ENCODE measurements at regions not wholly inside any gene's neighbourhood (a gene's known extent, or its start where the extent isn't known, plus 50 kb on each side); places are given as distances from the start of the nearest gene placed in this dataset.

DNA sequence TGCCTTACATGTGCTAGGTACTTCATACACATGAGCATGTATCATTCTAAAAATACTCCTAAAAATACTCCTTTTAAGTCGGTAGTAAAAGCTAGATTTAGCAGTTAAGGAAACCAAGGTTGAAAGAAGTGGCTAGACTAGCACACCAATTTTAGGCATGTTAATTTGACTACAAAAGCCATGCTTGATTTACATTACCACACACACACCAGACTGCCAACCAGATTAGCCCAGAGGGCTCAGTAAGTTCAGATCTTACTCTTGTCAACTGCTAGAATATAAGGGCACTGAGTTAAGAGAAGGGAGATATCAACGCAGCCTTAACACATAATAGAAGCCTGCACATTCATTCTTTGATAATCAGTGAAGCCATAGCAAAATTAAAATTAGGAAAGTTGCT is 117.9 kb downstream of the MID1IP1 start:
- H3K27ac ChIP-seq: no peak overlapping the region
- no peak overlapping the region for H3K4me3 ChIP-seq (IDR thresholded peaks at IDR 0.05; ENCODE audit: insufficient read depth, low read depth, low read length)
- H3K27me3 ChIP-seq (ENCODE audit: insufficient read depth, low read depth): no peaks in the 10 kb centered on the region
- no peaks in the 10 kb centered on the region for H4K20me1 ChIP-seq (ENCODE audit: insufficient read depth)
- H3K36me3 ChIP-seq (ENCODE audit: insufficient read depth): no peaks in the 10 kb centered on the region
- H3K4me2 ChIP-seq: no peak overlapping the region
- TF ChIP-seq, protein P1, sequence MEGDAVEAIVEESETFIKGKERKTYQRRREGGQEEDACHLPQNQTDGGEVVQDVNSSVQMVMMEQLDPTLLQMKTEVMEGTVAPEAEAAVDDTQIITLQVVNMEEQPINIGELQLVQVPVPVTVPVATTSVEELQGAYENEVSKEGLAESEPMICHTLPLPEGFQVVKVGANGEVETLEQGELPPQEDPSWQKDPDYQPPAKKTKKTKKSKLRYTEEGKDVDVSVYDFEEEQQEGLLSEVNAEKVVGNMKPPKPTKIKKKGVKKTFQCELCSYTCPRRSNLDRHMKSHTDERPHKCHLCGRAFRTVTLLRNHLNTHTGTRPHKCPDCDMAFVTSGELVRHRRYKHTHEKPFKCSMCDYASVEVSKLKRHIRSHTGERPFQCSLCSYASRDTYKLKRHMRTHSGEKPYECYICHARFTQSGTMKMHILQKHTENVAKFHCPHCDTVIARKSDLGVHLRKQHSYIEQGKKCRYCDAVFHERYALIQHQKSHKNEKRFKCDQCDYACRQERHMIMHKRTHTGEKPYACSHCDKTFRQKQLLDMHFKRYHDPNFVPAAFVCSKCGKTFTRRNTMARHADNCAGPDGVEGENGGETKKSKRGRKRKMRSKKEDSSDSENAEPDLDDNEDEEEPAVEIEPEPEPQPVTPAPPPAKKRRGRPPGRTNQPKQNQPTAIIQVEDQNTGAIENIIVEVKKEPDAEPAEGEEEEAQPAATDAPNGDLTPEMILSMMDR (conservative IDR thresholded peaks at IDR 0.05; ENCODE audit: low read depth, low read length): no peak
- H3K79me2 ChIP-seq (ENCODE audit: insufficient read depth, low read depth): no peaks in the 10 kb centered on the region
- peaks cover 20% of the 10 kb centered on the region for H3K4me1 ChIP-seq (ENCODE audit: low read depth, poor library complexity, severe bottlenecking)
- H3K9ac ChIP-seq: no peak overlapping the region
- H2AFZ ChIP-seq (ENCODE audit: low read depth): no peak overlapping the region

DNA sequence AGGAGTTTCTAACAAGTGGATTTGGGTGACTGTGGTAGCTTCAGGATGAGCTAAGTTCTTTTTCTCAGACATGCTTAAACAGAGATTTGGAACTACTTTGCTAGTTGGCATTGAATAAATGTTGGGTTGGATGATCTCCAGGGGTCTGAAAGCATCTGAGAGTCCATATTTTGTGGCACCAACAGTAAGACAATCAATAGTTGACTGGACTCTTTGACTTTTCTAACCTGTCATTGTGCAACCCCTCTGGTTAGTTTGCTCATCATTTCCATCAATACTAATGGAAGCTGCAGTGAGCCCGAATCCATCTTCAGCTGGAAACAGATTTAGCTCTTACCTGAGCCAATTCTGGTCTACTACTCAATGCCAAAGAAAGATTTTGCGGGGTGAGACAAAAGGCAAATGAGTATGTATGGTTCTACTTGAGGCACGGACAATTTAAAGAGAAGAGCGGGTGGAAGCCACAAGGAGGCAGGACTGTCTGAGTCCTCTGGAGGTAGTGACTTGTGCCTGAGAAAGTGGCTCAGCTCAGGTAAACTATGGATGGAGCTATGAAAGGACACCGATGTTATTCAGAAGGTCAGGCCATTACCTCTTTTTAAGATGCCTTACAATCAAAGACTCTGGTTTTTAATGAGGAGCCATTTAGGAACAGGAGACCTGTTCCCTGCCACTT is 118.7 kb downstream of the MID1IP1 start:
- Histone ChIP-seq H3K27ac (no peak overlapping the region), H2AFZ (ENCODE audit: low read depth) (no peak overlapping the region), H3K4me3 (IDR thresholded peaks at IDR 0.05; ENCODE audit: insufficient read depth, low read depth, low read length) (no peak overlapping the region), H3K4me1 (ENCODE audit: low read depth, poor library complexity, severe bottlenecking) (peaks cover 28% of the 10 kb centered on the region), H3K4me2 (no peak overlapping the region), H3K9ac (no peak overlapping the region), H4K20me1 (ENCODE audit: insufficient read depth) (no peaks in the 10 kb centered on the region), H3K27me3 (ENCODE audit: insufficient read depth, low read depth) (no peaks in the 10 kb centered on the region), H3K79me2 (ENCODE audit: insufficient read depth, low read depth) (no peaks in the 10 kb centered on the region), H3K36me3 (ENCODE audit: insufficient read depth) (no peaks in the 10 kb centered on the region)
- TF ChIP-seq, protein P1 (conservative IDR thresholded peaks at IDR 0.05; ENCODE audit: low read depth, low read length): no peak

DNA sequence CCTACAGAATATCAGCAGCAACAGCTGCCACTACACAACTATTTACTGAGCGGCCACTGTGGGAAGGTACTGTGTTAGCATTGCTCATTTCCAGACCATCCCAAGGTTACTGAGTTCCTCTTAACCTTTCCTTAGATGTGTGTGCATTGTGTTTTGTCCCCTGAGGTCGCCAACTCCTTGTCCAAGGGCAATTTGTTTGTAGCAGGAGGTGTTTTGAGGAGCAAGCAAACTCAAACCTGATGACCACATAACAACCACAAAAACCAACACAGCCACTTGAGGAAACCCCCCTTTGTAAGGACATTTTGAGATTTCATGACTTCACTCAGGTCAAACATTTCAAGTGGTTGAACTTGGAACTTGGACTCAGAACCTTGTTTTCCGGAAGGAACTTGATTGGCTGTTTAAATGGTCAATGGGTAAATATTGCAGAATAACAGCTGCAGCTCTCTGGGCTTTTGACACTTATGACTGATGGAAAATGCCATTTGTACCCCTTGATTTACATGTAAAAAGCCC is 122.3 kb downstream of the MID1IP1 start:
- H2AFZ ChIP-seq (ENCODE audit: low read depth): peak overlapping the region; percentile 19; the same call in 1 of the 2 replicates
- H4K20me1 ChIP-seq (ENCODE audit: insufficient read depth): no peaks in the 10 kb centered on the region

DNA sequence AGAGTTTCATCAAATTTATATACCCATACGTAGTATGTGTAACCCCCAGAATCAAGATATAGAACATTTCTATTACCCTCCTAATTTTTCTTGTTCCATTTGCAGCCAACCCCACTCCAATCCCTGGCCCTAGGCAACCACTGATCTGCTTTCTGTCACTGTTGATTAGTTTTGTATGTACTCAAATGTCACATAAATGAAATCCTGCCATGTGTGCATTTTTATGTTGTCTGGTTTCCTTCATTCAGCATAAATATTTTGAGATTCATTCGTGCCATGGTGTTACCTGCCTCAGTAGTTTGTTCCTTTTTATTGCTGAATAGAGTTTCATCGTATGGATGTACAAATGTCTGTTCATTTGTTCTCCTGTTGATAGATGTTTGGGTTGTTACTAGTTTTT is 126.3 kb downstream of the MID1IP1 start:
- Histone ChIP-seq H4K20me1 (ENCODE audit: insufficient read depth) (no peaks in the 10 kb centered on the region), H2AFZ (ENCODE audit: low read depth) (no peak overlapping the region), H3K9ac (no peak overlapping the region), H3K36me3 (ENCODE audit: insufficient read depth) (no peaks in the 10 kb centered on the region), H3K27ac (no peak overlapping the region), H3K4me1 (ENCODE audit: low read depth, poor library complexity, severe bottlenecking) (peaks cover 33% of the 10 kb centered on the region), H3K4me2 (no peak overlapping the region), H3K27me3 (ENCODE audit: insufficient read depth, low read depth) (no peaks in the 10 kb centered on the region), H3K4me3 (IDR thresholded peaks at IDR 0.05; ENCODE audit: insufficient read depth, low read depth, low read length) (no peak overlapping the region), H3K79me2 (ENCODE audit: insufficient read depth, low read depth) (no peaks in the 10 kb centered on the region)
- TF ChIP-seq, protein P1 (conservative IDR thresholded peaks at IDR 0.05; ENCODE audit: low read depth, low read length): no peak

More for the DNA sequence above, 122.3 kb downstream of the MID1IP1 start:
- TF ChIP-seq, protein P1 (conservative IDR thresholded peaks at IDR 0.05; ENCODE audit: low read depth, low read length): no peak
- H3K36me3 ChIP-seq (ENCODE audit: insufficient read depth): no peaks in the 10 kb centered on the region
- H3K27me3 ChIP-seq (ENCODE audit: insufficient read depth, low read depth): no peaks in the 10 kb centered on the region
- peak overlapping the region; percentile 53 for H3K4me2 ChIP-seq
- H3K27ac ChIP-seq: peak overlapping the region; percentile 31; the same call in 1 of the 2 replicates
- no peak overlapping the region for H3K9ac ChIP-seq
- H3K4me3 ChIP-seq (IDR thresholded peaks at IDR 0.05; ENCODE audit: insufficient read depth, low read depth, low read length): no peak overlapping the region
- peaks cover 28% of the 10 kb centered on the region for H3K4me1 ChIP-seq (ENCODE audit: low read depth, poor library complexity, severe bottlenecking)
- no peaks in the 10 kb centered on the region for H3K79me2 ChIP-seq (ENCODE audit: insufficient read depth, low read depth)
